Mucosa of descending colon (tissue), 3 donors: ENCODE measurements at regions not wholly inside any gene's neighbourhood (a gene's known extent, or its start where the extent isn't known, plus 50 kb on each side); places are given as distances from the start of the nearest gene placed in this dataset.
A peak's percentile ranks its signal among the peaks of the same experiment; 100 is the strongest.

Source experiments
- ATAC-seq: fragments of 200-7000 bp; cut with Tn5 transposase; one replicate; pipeline ENCODE4 v1.9.1; 2020; ENCODE audit warnings: mild to moderate bottlenecking, moderate library complexity
- DNase-seq, 3 donors: peaks; one replicate each; pipeline ENCODE4 v3.0.0-alpha.2; 2020
- H3K36me3 ChIP-seq: fragments of 200-600 bp; one replicate; pipeline ENCODE4 v1.8.0; 2021; ENCODE audit warnings: low read depth, mild to moderate bottlenecking
- H3K4me1 ChIP-seq: fragments of 200-600 bp; one replicate; pipeline ENCODE4 v1.8.0; 2021; ENCODE audit warnings: low read depth, mild to moderate bottlenecking
- H3K4me3 ChIP-seq: fragments of 200-600 bp; one replicate; pipeline ENCODE4 v1.8.0; 2021; ENCODE audit warnings: mild to moderate bottlenecking
- H3K9me3 ChIP-seq: fragments of 200-600 bp; one replicate; pipeline ENCODE4 v1.8.0; 2021; ENCODE audit warnings: mild to moderate bottlenecking
- intact Hi-C, 2 donors: fragments of 100-400 bp; cut with DNase I in 1 of 2; cut with micrococcal nuclease in 1 of 2; formaldehyde crosslinking; loops; one replicate each; pipeline versions ENCODE4 v1.11.0 to v1.11.1; 2022; cut with DNase I, micrococcal nuclease
- TF ChIP-seq, protein P1 (sequence below): fragments of 200-600 bp; IDR thresholded peaks from one replicate; pipeline ENCODE4 v1.8.0; 2022; ENCODE audit warnings: antibody characterized with exemption, mild to moderate bottlenecking
- donor health status: DM: no; HTN: no; CAD: no; lungs with moderate emphysema.
- donor health status: DM: no; HTN: no; CAD: no.
- donor health status: DM: no; HTN: yes; CAD: no.

DNA sequence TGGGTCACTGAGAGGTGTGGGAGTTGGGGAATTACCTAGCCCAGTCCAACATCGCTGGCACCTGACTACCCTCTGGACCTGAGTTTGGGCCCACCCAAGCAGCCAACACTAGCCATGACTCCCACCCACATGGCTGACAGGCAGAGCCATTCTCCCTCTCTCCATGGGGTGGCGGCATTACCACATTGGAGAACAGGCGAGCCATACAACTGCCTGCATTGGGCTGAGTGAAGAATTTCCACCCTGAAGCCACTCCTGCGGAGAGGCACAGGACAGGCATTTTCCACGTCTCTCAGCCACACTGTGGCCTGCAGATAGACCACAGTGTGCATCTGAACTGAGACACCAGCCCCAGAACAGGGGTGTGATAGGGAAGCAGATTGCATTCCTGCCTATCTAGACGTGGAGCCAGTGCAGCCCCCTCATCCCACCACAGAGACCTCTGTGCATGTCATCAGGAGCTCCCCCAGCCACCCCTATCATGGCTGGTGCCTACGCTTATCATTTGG is 58.2 kb upstream of the ANTXRL start:
- Histone ChIP-seq H3K36me3 (no peaks in the 10 kb centered on the region), H3K9me3 (no peaks in the 10 kb centered on the region), H3K4me3 (no peak overlapping the region), H3K4me1 (no peaks in the 10 kb centered on the region)
- DNase-seq (peak in 2 of 3 donors; percentile 77 to 81), ATAC-seq (peak; percentile 93)
- TF ChIP-seq, protein P1, sequence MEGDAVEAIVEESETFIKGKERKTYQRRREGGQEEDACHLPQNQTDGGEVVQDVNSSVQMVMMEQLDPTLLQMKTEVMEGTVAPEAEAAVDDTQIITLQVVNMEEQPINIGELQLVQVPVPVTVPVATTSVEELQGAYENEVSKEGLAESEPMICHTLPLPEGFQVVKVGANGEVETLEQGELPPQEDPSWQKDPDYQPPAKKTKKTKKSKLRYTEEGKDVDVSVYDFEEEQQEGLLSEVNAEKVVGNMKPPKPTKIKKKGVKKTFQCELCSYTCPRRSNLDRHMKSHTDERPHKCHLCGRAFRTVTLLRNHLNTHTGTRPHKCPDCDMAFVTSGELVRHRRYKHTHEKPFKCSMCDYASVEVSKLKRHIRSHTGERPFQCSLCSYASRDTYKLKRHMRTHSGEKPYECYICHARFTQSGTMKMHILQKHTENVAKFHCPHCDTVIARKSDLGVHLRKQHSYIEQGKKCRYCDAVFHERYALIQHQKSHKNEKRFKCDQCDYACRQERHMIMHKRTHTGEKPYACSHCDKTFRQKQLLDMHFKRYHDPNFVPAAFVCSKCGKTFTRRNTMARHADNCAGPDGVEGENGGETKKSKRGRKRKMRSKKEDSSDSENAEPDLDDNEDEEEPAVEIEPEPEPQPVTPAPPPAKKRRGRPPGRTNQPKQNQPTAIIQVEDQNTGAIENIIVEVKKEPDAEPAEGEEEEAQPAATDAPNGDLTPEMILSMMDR = peak; percentile 81
- intact Hi-C loops = no loop called here

DNA sequence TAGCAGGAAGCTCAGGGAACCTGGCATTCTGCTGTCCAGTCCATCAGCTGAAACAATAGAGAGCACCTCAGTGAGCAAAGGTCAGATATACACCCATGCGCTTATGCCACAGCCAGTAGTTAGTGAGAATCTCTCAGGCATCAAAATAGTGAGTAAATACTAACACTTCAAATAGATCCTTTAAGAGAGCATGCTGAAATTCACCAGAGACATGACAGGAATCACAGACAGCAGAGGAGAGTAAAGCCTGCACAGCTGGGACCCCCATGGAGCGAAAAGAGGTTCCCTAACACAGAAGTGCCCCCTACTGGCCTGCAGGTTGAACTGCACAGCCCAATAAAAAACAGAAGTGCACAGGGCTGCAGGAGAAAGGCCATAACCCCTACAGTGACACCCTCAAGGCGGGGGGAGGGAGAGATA is 57.6 kb upstream of the ANTXRL start:
- Histone ChIP-seq H3K9me3 (no peaks in the 10 kb centered on the region), H3K36me3 (no peaks in the 10 kb centered on the region), H3K4me3 (no peak overlapping the region), H3K4me1 (no peaks in the 10 kb centered on the region)
- intact Hi-C loops = no loop called here
- TF ChIP-seq, protein P1 = peak; percentile 66
- DNase-seq (peak in 2 of 3 donors; percentile 22 to 30), ATAC-seq (peak; percentile 86)

DNA sequence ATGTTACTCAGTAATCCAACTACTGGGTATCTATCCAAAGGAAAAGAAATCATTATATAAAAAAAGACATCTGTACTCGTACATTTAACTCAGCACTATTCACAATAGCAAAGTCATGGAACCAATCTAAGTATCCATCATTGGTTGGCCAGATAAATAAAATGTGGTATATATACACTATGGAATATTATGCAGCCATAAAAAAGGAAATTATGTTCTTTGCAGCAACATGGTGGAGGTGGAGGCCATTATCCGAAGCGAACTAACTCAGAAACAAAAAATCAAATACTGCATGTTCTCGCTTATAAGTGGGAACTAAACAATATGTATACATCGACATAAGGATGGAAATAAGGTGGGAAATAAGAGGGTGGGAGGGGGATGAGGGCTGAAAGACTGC is 56.2 kb upstream of the ANTXRL start:
- H3K9me3 ChIP-seq = no peaks in the 10 kb centered on the region
- DNase-seq (no peak), ATAC-seq (no peak)
- TF ChIP-seq, protein P1 = no peak
- intact Hi-C loops = no loop called here
- no peaks in the 10 kb centered on the region for H3K36me3 ChIP-seq
- H3K4me1 ChIP-seq = no peaks in the 10 kb centered on the region
- H3K4me3 ChIP-seq = no peak overlapping the region

GRCh38 chr10:46231087-46231486 is 55.7 kb upstream of the ANTXRL start:
- DNase-seq = peak in 2 of 3 donors; percentile 0 to 5
- ATAC-seq = no peak
- H3K36me3 ChIP-seq = no peaks in the 10 kb centered on the region
- intact Hi-C loops = no loop called here
- TF ChIP-seq, protein P1 = no peak
- no peaks in the 10 kb centered on the region for H3K4me1 ChIP-seq
- H3K9me3 ChIP-seq = no peaks in the 10 kb centered on the region
- H3K4me3 ChIP-seq = no peak overlapping the region

GRCh38 chr10:46232084-46232483 is 54.7 kb upstream of the ANTXRL start:
- intact Hi-C loops = no loop called here
- H3K36me3 ChIP-seq = no peaks in the 10 kb centered on the region
- no peaks in the 10 kb centered on the region for H3K9me3 ChIP-seq
- ATAC-seq (no peak), DNase-seq (peak in 2 of 3 donors; percentile 0 to 7)
- no peaks in the 10 kb centered on the region for H3K4me1 ChIP-seq
- TF ChIP-seq, protein P1 = no peak
- no peak overlapping the region for H3K4me3 ChIP-seq

GRCh38 chr10:46232666-46233065 is 54.1 kb upstream of the ANTXRL start:
- intact Hi-C loops = no loop called here
- ATAC-seq (no peak), DNase-seq (peak in 1 of 3 donors; percentile 4)
- H3K36me3 ChIP-seq = no peaks in the 10 kb centered on the region
- TF ChIP-seq, protein P1 = no peak
- H3K9me3 ChIP-seq = no peaks in the 10 kb centered on the region
- no peak overlapping the region for H3K4me3 ChIP-seq
- H3K4me1 ChIP-seq = no peaks in the 10 kb centered on the region
